Inflammatory macrophage treated with lipopolysaccharide for 4 hours (primary cell): ENCODE measurements at regions not wholly inside any gene's neighbourhood (a gene's known extent, or its start where the extent isn't known, plus 50 kb on each side); places are given as distances from the start of the nearest gene placed in this dataset.
A peak's percentile ranks its signal among the peaks of the same experiment; 100 is the strongest.
"Not testable (repeated sequence)": the region's sequence is repeated elsewhere in the genome, so short reads cannot be mapped to it uniquely, and the experiment has no call there.

ENCODE experiments used
- DNase-seq: peaks from one replicate; pipeline ENCODE4 v3.0.0-alpha.2; 2020

- peak; percentile 32 for DNase-seq
These were observed 53.9 kb downstream of the OTOR start for GRCh38 chr20:16801919-16802651.

- no peak for DNase-seq
These were observed 54.4 kb downstream of the OTOR start for GRCh38 chr20:16802652-16802935.

- DNase-seq, result peak; percentile 22
These were observed 56.0 kb downstream of the OTOR start for GRCh38 chr20:16803965-16804792.

GRCh38 chr20:16804793-16805187 lies 56.6 kb downstream of the OTOR start:
- DNase-seq, result no peak

- no peak for DNase-seq
These were observed 57.9 kb downstream of the OTOR start for GRCh38 chr20:16806061-16806460.

- no peak for DNase-seq
These were observed 58.7 kb downstream of the OTOR start for GRCh38 chr20:16806886-16807285.

GRCh38 chr20:16808796-16809195 lies 60.6 kb downstream of the OTOR start:
- no peak for DNase-seq

GRCh38 chr20:16810216-16810615 lies 62.1 kb downstream of the OTOR start:
- DNase-seq, result no peak

- no peak for DNase-seq
These were observed 68.0 kb downstream of the OTOR start for GRCh38 chr20:16816192-16816591.

GRCh38 chr20:16819483-16819882 lies 71.3 kb downstream of the OTOR start:
- DNase-seq, result no peak

- peak; percentile 48 for DNase-seq
These were observed 73.3 kb downstream of the OTOR start for GRCh38 chr20:16821211-16822089.

GRCh38 chr20:16824664-16825063 lies 76.5 kb downstream of the OTOR start:
- DNase-seq, result no peak

- DNase-seq, result no peak
These were observed 80.6 kb downstream of the OTOR start for GRCh38 chr20:16828666-16829305.

GRCh38 chr20:16835690-16836089 lies 87.5 kb downstream of the OTOR start:
- not testable (repeated sequence) for DNase-seq

GRCh38 chr20:16842486-16843120 lies 94.4 kb downstream of the OTOR start:
- DNase-seq, result peak; percentile 21

GRCh38 chr20:16844406-16844805 lies 96.2 kb downstream of the OTOR start:
- no peak for DNase-seq

- DNase-seq, result no peak
These were observed 97.8 kb downstream of the OTOR start for GRCh38 chr20:16846006-16846405.

GRCh38 chr20:16848061-16848460 lies 99.9 kb downstream of the OTOR start:
- no peak for DNase-seq

- DNase-seq, result no peak
These were observed 100.4 kb downstream of the OTOR start for GRCh38 chr20:16848526-16848925.

GRCh38 chr20:16860914-16861313 lies 112.8 kb downstream of the OTOR start:
- no peak for DNase-seq

GRCh38 chr20:16861708-16862107 lies 113.5 kb downstream of the OTOR start:
- no peak for DNase-seq

- DNase-seq, result no peak
These were observed 115.1 kb downstream of the OTOR start for GRCh38 chr20:16863303-16863702.
